Calu3 (cell line): ENCODE measurements at regions not wholly inside any gene's neighbourhood (a gene's known extent, or its start where the extent isn't known, plus 50 kb on each side); places are given as distances from the start of the nearest gene placed in this dataset.
"Not testable (repeated sequence)": the region's sequence is repeated elsewhere in the genome, so short reads cannot be mapped to it uniquely, and the experiment has no call there.

Source experiments
- BruUV-seq: library from RNA; stranded (reverse); fragments of 400-500 nt; replicated peaks from 2 replicates; lab custom pipeline; 2021; lab: Mats Ljungman, UMichigan
- CTCF ChIA-PET: fragments of 300-600 bp; sonication (Branson Sonifier 250); formaldehyde crosslinking; loops from one replicate; lab custom pipeline; 2022; ENCODE audit warnings: antibody characterized with exemption; lab: Charles Lee
- DNase-seq: peaks from one replicate; pipeline ENCODE4 v3.0.0; 2022
- H3K27ac Mint-ChIP-seq: one replicate; pipeline ENCODE4 v1.8.0; 2022; ENCODE audit warnings: mixed read lengths; ENCODE audit not compliant: unreplicated experiment
- H3K27me3 Mint-ChIP-seq: one replicate; pipeline ENCODE4 v1.8.0; 2022; ENCODE audit warnings: mixed read lengths; ENCODE audit not compliant: unreplicated experiment
- H3K36me3 Mint-ChIP-seq: one replicate; pipeline ENCODE4 v1.8.0; 2022; ENCODE audit warnings: mild to moderate bottlenecking, moderate library complexity, mixed read lengths; ENCODE audit not compliant: insufficient read depth, unreplicated experiment
- H3K4me1 Mint-ChIP-seq: one replicate; pipeline ENCODE4 v1.8.0; 2022; ENCODE audit warnings: mild to moderate bottlenecking, low read depth, mixed read lengths; ENCODE audit not compliant: unreplicated experiment
- H3K4me3 Mint-ChIP-seq: one replicate; pipeline ENCODE4 v1.8.0; 2022; ENCODE audit warnings: mild to moderate bottlenecking, low read depth, moderate library complexity, mixed read lengths; ENCODE audit not compliant: unreplicated experiment
- H3K9me3 Mint-ChIP-seq: one replicate; pipeline ENCODE4 v1.8.0; 2022; ENCODE audit warnings: low read depth, mixed read lengths; ENCODE audit not compliant: unreplicated experiment
- CTCF ChIP-seq: fragments of 200-600 bp; IDR thresholded peaks from one replicate; pipeline ENCODE4 v1.8.0; 2022; ENCODE audit warnings: antibody characterized with exemption; ENCODE audit not compliant: unreplicated experiment
- intact Hi-C: fragments of 100-400 bp; cut with micrococcal nuclease; formaldehyde crosslinking; loops from one replicate; pipeline ENCODE4 v1.10.0; 2022; ENCODE audit not compliant: unreplicated experiment

DNA sequence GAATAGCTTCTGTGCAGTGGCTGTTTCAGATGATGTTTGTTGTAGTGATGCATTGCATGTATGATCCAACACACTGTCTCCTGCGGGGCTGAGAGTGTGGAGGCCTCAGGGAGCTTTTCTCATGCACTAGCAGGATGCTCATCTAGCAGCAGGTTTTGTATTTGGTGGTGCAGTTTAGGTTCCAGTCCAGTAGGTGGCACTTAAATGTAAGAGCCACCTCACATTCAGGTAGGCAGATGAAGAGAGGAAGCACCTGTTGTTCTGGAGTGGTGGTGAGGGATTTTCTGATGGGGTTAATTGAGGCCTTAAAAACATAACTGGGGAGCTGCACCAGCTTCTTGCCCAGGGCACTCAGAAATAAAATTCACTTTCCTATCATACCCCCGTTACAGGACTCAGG is 300.9 kb downstream of the SPIN4 start:
- no peaks in the 10 kb centered on the region for H3K27me3 Mint-ChIP-seq
- TF ChIP-seq CTCF = no peak
- CTCF ChIA-PET = no interaction called here
- intact Hi-C loops = no loop called here
- H3K9me3 Mint-ChIP-seq = peaks cover 3% of the 10 kb centered on the region
- no peak overlapping the region for H3K4me3 Mint-ChIP-seq
- DNase-seq = no peak
- H3K27ac Mint-ChIP-seq = no peak overlapping the region
- no TSS peak for BruUV-seq
- no peaks in the 10 kb centered on the region for H3K4me1 Mint-ChIP-seq
- H3K36me3 Mint-ChIP-seq = no peaks in the 10 kb centered on the region

- Mint-ChIP-seq H3K4me3 (no peak overlapping the region), H3K4me1 (no peaks in the 10 kb centered on the region), H3K27ac (no peak overlapping the region), H3K27me3 (no peaks in the 10 kb centered on the region), H3K9me3 (peaks cover 2% of the 10 kb centered on the region), H3K36me3 (no peaks in the 10 kb centered on the region)
- intact Hi-C loops = no loop called here
- BruUV-seq = no TSS peak
- TF ChIP-seq CTCF = no peak
- CTCF ChIA-PET = no interaction called here
- DNase-seq = no peak
These were observed 318.3 kb downstream of the SPIN4 start for GRCh38 chrX:63032811-63033210.

GRCh38 chrX:63013549-63013948 is 337.6 kb downstream of the SPIN4 start:
- Mint-ChIP-seq H3K4me3 (no peak overlapping the region), H3K27ac (no peak overlapping the region), H3K4me1 (no peaks in the 10 kb centered on the region), H3K27me3 (no peaks in the 10 kb centered on the region), H3K36me3 (no peaks in the 10 kb centered on the region), H3K9me3 (peaks cover 13% of the 10 kb centered on the region)
- no TSS peak for BruUV-seq
- no peak for DNase-seq
- intact Hi-C loops = no loop called here
- CTCF ChIA-PET = no interaction called here
- no peak for TF ChIP-seq CTCF

DNA sequence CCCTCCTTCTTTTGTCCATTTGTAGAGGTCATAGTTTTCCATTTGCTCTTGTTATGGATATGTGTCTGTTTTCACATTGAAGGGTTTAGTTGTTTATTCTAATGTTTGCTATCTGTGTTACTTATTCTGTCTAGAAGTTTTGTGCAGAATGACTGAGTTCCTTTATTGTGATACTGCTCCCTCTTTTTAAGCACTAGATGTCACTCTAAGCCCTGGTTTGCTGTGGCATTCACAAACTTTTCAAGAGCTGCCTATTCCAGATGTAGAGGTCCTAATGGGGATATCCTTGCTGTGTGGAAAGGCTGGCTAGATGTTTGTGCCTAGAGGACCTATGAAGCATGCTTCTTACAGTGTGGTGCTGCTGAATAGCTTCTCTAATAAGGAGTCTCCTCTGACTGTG is 338.6 kb downstream of the SPIN4 start:
- Mint-ChIP-seq H3K4me1 (no peaks in the 10 kb centered on the region), H3K9me3 (peaks cover 13% of the 10 kb centered on the region), H3K27ac (no peak overlapping the region), H3K27me3 (no peaks in the 10 kb centered on the region), H3K4me3 (no peak overlapping the region), H3K36me3 (no peaks in the 10 kb centered on the region)
- TF ChIP-seq CTCF = no peak
- intact Hi-C loops = no loop called here
- BruUV-seq = no TSS peak
- no peak for DNase-seq
- CTCF ChIA-PET = no interaction called here

DNA sequence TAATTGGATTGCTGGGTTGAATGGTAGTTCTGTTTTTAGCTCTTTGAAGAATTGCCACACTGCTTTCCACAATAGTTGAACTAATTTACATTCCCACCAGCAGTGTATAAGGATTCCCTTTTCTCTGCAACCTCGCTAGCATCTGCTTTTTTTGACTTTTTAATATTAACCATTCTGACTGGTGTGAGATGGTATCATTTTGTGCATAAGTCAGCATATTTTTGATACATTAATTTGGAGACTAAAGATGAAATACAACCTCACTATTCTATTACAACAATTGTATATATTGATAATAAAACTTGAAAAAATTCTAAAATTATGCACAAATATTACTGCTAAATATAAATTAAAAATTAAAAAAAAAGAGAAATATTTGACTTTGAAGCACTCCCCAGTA is 350.9 kb downstream of the SPIN4 start:
- CTCF ChIA-PET, H3K4me3 Mint-ChIP-seq, H3K36me3 Mint-ChIP-seq, H3K27me3 Mint-ChIP-seq, DNase-seq, H3K4me1 Mint-ChIP-seq, BruUV-seq, H3K9me3 Mint-ChIP-seq, H3K27ac Mint-ChIP-seq, intact Hi-C loops: not testable (repeated sequence)
